ENCODE measurements at regions not wholly inside any gene's neighbourhood (a gene's known extent, or its start where the extent isn't known, plus 50 kb on each side); places are given as distances from the start of the nearest gene placed in this dataset.

GRCh38 chr14:101184572-101184971 is 281.1 kb upstream of the RTL1 start:
- Histone ChIP-seq H3K36me3 (ENCODE audit: control insufficient read depth, insufficient read depth, low read length) (no peaks in the 10 kb centered on the region), H3K27me3 (ENCODE audit: control insufficient read depth, insufficient read depth, low read length) (no peaks in the 10 kb centered on the region), H3K4me3 (ENCODE audit: low read depth, low read length) (no peak overlapping the region)
- DNase-seq (ENCODE audit: low read depth) (no peak), FAIRE-seq (peak; percentile 23)
- no peak for TF ChIP-seq CTCF (IDR thresholded peaks at IDR 0.05; ENCODE audit: insufficient read depth, low read length, severe bottlenecking)

GRCh38 chr14:101185073-101185835 is 281.7 kb upstream of the RTL1 start:
- Histone ChIP-seq H3K27me3 (ENCODE audit: control insufficient read depth, insufficient read depth, low read length) (no peaks in the 10 kb centered on the region), H3K36me3 (ENCODE audit: control insufficient read depth, insufficient read depth, low read length) (no peaks in the 10 kb centered on the region), H3K4me3 (ENCODE audit: low read depth, low read length) (no peak overlapping the region)
- FAIRE-seq (peak; percentile 7), DNase-seq (ENCODE audit: low read depth) (no peak)
- TF ChIP-seq CTCF (IDR thresholded peaks at IDR 0.05; ENCODE audit: insufficient read depth, low read length, severe bottlenecking), result no peak

- no peak for TF ChIP-seq CTCF (IDR thresholded peaks at IDR 0.05; ENCODE audit: insufficient read depth, low read length, severe bottlenecking)
- no peak for FAIRE-seq
- DNase-seq (ENCODE audit: low read depth), result no peak
- Histone ChIP-seq H3K4me3 (ENCODE audit: low read depth, low read length) (no peak overlapping the region), H3K27me3 (ENCODE audit: control insufficient read depth, insufficient read depth, low read length) (no peaks in the 10 kb centered on the region), H3K36me3 (ENCODE audit: control insufficient read depth, insufficient read depth, low read length) (no peaks in the 10 kb centered on the region)
These were observed 282.4 kb upstream of the RTL1 start for GRCh38 chr14:101185946-101186345.

- no peak for DNase-seq (ENCODE audit: low read depth)
- H3K36me3 ChIP-seq (ENCODE audit: control insufficient read depth, insufficient read depth, low read length), result no peaks in the 10 kb centered on the region
- no peaks in the 10 kb centered on the region for H3K27me3 ChIP-seq (ENCODE audit: control insufficient read depth, insufficient read depth, low read length)
- H3K4me3 ChIP-seq (ENCODE audit: low read depth, low read length), result no peak overlapping the region
- no peak for FAIRE-seq
- no peak for TF ChIP-seq CTCF (IDR thresholded peaks at IDR 0.05; ENCODE audit: insufficient read depth, low read length, severe bottlenecking)
These were observed 283.0 kb upstream of the RTL1 start for GRCh38 chr14:101186544-101186943.

- Histone ChIP-seq H3K27me3 (ENCODE audit: control insufficient read depth, insufficient read depth, low read length) (no peaks in the 10 kb centered on the region), H3K4me3 (ENCODE audit: low read depth, low read length) (no peak overlapping the region), H3K36me3 (ENCODE audit: control insufficient read depth, insufficient read depth, low read length) (no peaks in the 10 kb centered on the region)
- FAIRE-seq, result no peak
- no peak for TF ChIP-seq CTCF (IDR thresholded peaks at IDR 0.05; ENCODE audit: insufficient read depth, low read length, severe bottlenecking)
- no peak for DNase-seq (ENCODE audit: low read depth)
These were observed 283.7 kb upstream of the RTL1 start for GRCh38 chr14:101186992-101187815.

Measured in bronchial epithelial cell (primary cell).